ENCODE measurements at regions not wholly inside any gene's neighbourhood (a gene's known extent, or its start where the extent isn't known, plus 50 kb on each side); places are given as distances from the start of the nearest gene placed in this dataset.

DNA sequence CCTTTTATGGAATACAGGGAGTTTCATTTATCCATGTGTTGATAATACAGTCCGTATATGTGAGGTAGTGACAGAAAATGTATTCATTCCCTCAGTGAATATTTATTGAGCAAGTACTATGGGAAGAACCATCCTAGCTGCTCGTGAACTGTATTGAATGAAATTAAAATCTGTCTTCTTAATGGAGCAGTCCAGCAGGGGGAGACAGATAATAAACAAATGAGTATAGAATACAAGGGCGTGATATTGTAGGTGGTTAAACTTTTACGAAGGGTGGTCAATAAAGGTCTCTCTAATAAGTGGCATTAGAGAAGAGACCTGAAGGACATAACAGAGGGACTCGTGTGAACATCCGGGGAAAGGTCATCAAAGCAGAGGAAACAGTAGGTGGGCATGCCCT, 62.7 kb upstream of the OSTN start:
- TF ChIP-seq, protein P1, sequence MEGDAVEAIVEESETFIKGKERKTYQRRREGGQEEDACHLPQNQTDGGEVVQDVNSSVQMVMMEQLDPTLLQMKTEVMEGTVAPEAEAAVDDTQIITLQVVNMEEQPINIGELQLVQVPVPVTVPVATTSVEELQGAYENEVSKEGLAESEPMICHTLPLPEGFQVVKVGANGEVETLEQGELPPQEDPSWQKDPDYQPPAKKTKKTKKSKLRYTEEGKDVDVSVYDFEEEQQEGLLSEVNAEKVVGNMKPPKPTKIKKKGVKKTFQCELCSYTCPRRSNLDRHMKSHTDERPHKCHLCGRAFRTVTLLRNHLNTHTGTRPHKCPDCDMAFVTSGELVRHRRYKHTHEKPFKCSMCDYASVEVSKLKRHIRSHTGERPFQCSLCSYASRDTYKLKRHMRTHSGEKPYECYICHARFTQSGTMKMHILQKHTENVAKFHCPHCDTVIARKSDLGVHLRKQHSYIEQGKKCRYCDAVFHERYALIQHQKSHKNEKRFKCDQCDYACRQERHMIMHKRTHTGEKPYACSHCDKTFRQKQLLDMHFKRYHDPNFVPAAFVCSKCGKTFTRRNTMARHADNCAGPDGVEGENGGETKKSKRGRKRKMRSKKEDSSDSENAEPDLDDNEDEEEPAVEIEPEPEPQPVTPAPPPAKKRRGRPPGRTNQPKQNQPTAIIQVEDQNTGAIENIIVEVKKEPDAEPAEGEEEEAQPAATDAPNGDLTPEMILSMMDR (IDR thresholded peaks at IDR 0.05): peak; percentile 35
- TF ChIP-seq EZH2 (IDR thresholded peaks at IDR 0.05) (no peak), EZH2phosphoT487 (IDR thresholded peaks at IDR 0.05) (no peak)

Measured in neural progenitor cell (in vitro differentiated cells).